Smooth muscle cell (in vitro differentiated cells): ENCODE measurements at regions not wholly inside any gene's neighbourhood (a gene's known extent, or its start where the extent isn't known, plus 50 kb on each side); places are given as distances from the start of the nearest gene placed in this dataset.
A peak's percentile ranks its signal among the peaks of the same experiment; 100 is the strongest.

Source experiments
- DNase-seq: peaks from one replicate; lab custom pipeline; 2025; ENCODE audit not compliant: unreplicated experiment; lab: John Stamatoyannopoulos, UW
- H2AFZ ChIP-seq: fragments of 200-600 bp; sonication (generic); 2 replicates; pipeline ENCODE4 v1.6.0; 2016; ENCODE audit warnings: antibody characterized with exemption, low read depth, mild to moderate bottlenecking
- H3F3A ChIP-seq: fragments of 200-600 bp; sonication (generic); 2 replicates; pipeline ENCODE4 v1.6.0; 2017; ENCODE audit warnings: antibody characterized with exemption, low read depth
- H3K27ac ChIP-seq: fragments of 200-600 bp; sonication (generic); 2 replicates; pipeline ENCODE4 v1.5.1; 2016; ENCODE audit warnings: low read depth, mild to moderate bottlenecking
- H3K27me3 ChIP-seq: fragments of 200-600 bp; sonication (generic); 2 replicates; pipeline ENCODE4 v1.6.1; 2016; ENCODE audit warnings: low read depth, mild to moderate bottlenecking
- H3K36me3 ChIP-seq: fragments of 200-600 bp; sonication (generic); 2 replicates; pipeline ENCODE4 v1.5.1; 2016; ENCODE audit warnings: low read depth
- H3K4me1 ChIP-seq: fragments of 200-600 bp; sonication (generic); 2 replicates; pipeline ENCODE4 v1.5.1; 2016; ENCODE audit warnings: low read depth
- H3K4me2 ChIP-seq: fragments of 200-600 bp; sonication (generic); 2 replicates; pipeline ENCODE4 v1.6.0; 2016; ENCODE audit warnings: mild to moderate bottlenecking
- H3K4me3 ChIP-seq: fragments of 200-600 bp; sonication (generic); 2 replicates; pipeline ENCODE4 v1.5.1; 2016; ENCODE audit warnings: mild to moderate bottlenecking
- H3K79me2 ChIP-seq: fragments of 200-600 bp; sonication (generic); 2 replicates; pipeline ENCODE4 v1.6.0; 2016; ENCODE audit warnings: low read depth, mild to moderate bottlenecking
- H3K9ac ChIP-seq: fragments of 200-600 bp; sonication (generic); 2 replicates; pipeline ENCODE4 v1.6.0; 2016; ENCODE audit warnings: low read depth
- H3K9me3 ChIP-seq: fragments of 200-600 bp; sonication (generic); replicated peaks from 2 replicates; pipeline ENCODE4 v1.5.1; 2016; ENCODE audit warnings: low read depth
- H4K20me1 ChIP-seq: fragments of 200-600 bp; sonication (generic); 2 replicates; pipeline ENCODE4 v1.6.0; 2016; ENCODE audit warnings: low read depth
- CTCF ChIP-seq: fragments of 200-600 bp; sonication (generic); IDR thresholded peaks from 2 replicates; pipeline ENCODE4 v1.5.1; 2017; ENCODE audit warnings: borderline replicate concordance, mild to moderate bottlenecking, antibody characterized with exemption; ENCODE audit not compliant: insufficient read depth, poor library complexity, severe bottlenecking
- WGBS: methylation state at CpG from one replicate; pipeline ENCODE4 v1.1.7; 2016; ENCODE audit warnings: low lambda C conversion rate; 5-methylcytosine and 5-hydroxymethylcytosine counted together

GRCh38 chr2:53403792-53404413 lies 363.7 kb upstream of the CHAC2 start:
- Histone ChIP-seq H4K20me1 (no peaks in the 10 kb centered on the region), H3K9ac (no peak overlapping the region), H3K36me3 (no peaks in the 10 kb centered on the region), H3F3A (no peaks in the 10 kb centered on the region), H3K4me3 (no peak overlapping the region), H3K4me1 (no peaks in the 10 kb centered on the region), H3K9me3 (no peaks in the 10 kb centered on the region), H3K4me2 (no peak overlapping the region), H2AFZ (no peak overlapping the region), H3K27me3 (no peaks in the 10 kb centered on the region), H3K79me2 (no peaks in the 10 kb centered on the region), H3K27ac (peak overlapping the region; percentile 73)
- no peak for DNase-seq
- TF ChIP-seq CTCF = no peak
- 63% methylated on average over 4 of the region's 4 CpGs for WGBS

DNA sequence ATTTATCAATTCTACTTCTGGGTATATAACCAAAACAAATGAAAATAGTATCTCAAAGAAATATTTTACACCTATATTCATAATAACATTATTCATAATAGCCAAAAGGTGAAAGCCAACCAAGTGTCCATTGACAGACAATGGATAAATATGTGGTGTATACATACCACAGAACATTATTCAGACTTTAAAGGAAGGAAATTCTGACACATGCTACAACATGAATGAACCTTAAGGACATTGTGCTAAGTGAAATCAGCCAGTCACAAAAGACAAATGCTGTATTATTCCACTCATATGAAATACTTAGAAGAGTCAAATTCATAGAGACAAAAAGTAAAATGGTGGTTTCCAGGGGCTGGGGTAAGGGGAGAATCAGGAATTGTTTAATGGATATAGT lies 370.5 kb upstream of the CHAC2 start:
- H3K27ac ChIP-seq = no peak overlapping the region
- no peak for TF ChIP-seq CTCF

GRCh38 chr2:53381271-53381670 lies 386.3 kb upstream of the CHAC2 start:
- Histone ChIP-seq H3K4me3 (no peak overlapping the region), H2AFZ (no peak overlapping the region), H4K20me1 (no peaks in the 10 kb centered on the region), H3F3A (no peaks in the 10 kb centered on the region), H3K36me3 (peaks cover 3% of the 10 kb centered on the region), H3K9ac (no peak overlapping the region), H3K4me1 (no peaks in the 10 kb centered on the region), H3K9me3 (no peaks in the 10 kb centered on the region), H3K27me3 (peaks cover 19% of the 10 kb centered on the region), H3K27ac (no peak overlapping the region), H3K4me2 (no peak overlapping the region), H3K79me2 (no peaks in the 10 kb centered on the region)
- DNase-seq = no peak
- no peak for TF ChIP-seq CTCF

More for the DNA sequence above, 370.5 kb upstream of the CHAC2 start:
- H3K9me3 ChIP-seq = no peaks in the 10 kb centered on the region
- no peaks in the 10 kb centered on the region for H4K20me1 ChIP-seq
- H3K9ac ChIP-seq = no peak overlapping the region
- no peak overlapping the region for H2AFZ ChIP-seq
- H3K4me2 ChIP-seq = no peak overlapping the region
- H3K36me3 ChIP-seq = no peaks in the 10 kb centered on the region
- no peak overlapping the region for H3K4me3 ChIP-seq
- no peaks in the 10 kb centered on the region for H3F3A ChIP-seq
- H3K79me2 ChIP-seq = no peaks in the 10 kb centered on the region
- no peak for DNase-seq
- no peaks in the 10 kb centered on the region for H3K4me1 ChIP-seq
- H3K27me3 ChIP-seq = no peaks in the 10 kb centered on the region

DNA sequence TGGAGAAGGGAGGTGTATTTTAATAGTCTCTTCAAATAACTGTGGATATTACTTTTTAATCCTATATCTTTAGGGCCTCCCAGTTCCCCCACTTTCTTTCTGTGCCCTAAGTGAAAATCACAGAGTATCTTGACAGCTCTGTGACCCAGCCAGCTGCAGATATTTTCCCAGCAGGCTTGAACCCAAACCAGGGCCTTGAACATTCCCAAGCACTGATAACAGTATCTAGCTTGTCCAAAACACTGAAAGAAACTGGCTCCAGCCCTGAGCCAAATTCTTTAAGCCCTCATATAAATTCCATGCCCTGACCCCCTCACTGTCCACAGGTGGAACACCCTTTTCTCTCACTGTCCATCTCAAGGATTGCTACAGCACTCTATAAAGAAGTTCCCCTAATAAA lies 388.1 kb upstream of the CHAC2 start:
- TF ChIP-seq CTCF = no peak

More for the DNA sequence above, 388.1 kb upstream of the CHAC2 start:
- Histone ChIP-seq H3K4me2 (no peak overlapping the region), H3K79me2 (no peaks in the 10 kb centered on the region), H3K4me3 (no peak overlapping the region), H3K36me3 (no peaks in the 10 kb centered on the region), H3K27me3 (peaks cover 19% of the 10 kb centered on the region), H3K9me3 (no peaks in the 10 kb centered on the region), H3K27ac (no peak overlapping the region), H3K9ac (no peak overlapping the region), H3K4me1 (no peaks in the 10 kb centered on the region), H4K20me1 (no peaks in the 10 kb centered on the region), H3F3A (no peaks in the 10 kb centered on the region), H2AFZ (no peak overlapping the region)
- DNase-seq = no peak
